ENCODE measurements at regions not wholly inside any gene's neighbourhood (a gene's known extent, or its start where the extent isn't known, plus 50 kb on each side); places are given as distances from the start of the nearest gene placed in this dataset.
"Not testable (repeated sequence)": the region's sequence is repeated elsewhere in the genome, so short reads cannot be mapped to it uniquely, and the experiment has no call there.

DNA sequence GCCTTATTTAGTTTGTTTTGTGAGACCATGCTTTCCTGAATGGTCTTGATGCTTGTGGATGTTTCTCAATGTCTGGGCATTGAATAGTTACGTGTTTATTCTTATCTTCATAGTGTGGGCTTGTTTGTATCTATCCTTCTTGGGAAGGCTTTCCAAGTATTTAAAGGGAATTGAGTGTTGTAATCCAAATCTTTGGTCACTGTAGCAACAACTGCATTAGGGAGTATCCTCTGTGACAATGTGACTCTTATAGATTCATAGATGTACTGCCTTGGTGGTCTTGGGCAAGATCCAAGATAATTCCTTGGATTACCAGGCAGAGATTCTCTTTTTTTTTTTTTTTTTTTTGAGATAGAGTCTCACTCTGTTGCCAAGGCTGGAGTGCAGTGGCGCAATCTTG is 598.4 kb downstream of the CBLN4 start:
- no peak for DNase-seq

DNA sequence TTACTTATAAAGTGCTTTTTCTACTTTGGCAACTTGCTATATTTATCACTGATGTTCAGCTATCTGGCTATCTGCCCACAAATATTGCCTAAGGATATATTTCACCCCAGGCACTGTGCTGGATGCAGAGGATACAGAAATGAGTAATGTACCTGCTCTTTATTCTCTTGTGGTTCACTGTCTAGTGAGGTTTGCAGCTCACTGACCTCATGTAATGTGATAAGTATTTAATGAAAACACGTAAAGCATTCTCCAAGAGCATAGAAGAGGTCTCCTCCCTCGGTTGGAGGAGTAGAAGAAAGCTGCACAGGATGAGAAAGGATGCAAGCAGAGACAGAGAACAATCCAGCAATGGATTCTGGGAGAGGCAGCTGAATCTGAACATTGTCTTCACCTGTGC is 610.7 kb downstream of the CBLN4 start:
- no peak for DNase-seq

DNA sequence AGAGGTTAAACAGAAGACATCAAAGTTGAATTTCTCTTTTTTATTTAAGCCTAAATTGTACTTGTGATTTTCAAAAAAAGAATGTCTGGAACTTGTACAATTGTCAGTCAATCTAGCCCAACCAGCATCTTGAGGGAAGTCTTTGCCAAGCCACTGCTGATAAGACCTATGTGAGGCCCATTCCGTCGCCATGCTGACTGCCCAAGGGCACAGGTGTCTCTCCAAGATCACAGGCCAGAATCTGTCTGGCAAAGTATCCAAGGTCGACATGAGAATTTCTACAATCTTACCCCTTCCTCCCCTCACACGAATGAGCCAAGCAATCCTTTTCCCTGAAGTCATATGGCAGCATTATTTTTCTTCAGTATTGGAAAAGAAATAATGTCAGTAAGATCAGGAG is 614.5 kb downstream of the CBLN4 start:
- DNase-seq, result no peak

DNA sequence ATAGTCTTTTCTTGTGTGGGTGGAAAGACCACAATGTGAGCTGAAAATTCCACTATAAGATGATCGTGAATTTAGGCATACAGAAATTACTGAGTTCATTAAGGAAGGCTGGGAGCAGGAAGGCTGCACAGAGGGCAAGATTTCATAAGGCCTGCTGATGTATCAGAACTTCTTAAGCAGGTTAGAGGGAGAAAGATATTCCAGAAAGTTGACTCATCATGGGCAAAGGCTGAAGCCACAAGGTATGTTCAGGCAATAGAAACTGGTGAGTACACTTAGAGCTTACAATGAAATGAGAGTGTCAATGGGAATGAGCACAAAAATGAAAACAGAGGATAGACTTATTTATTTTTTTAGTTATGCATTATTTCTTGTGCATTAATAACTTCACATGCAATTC is 618.6 kb downstream of the CBLN4 start:
- DNase-seq, result no peak

DNA sequence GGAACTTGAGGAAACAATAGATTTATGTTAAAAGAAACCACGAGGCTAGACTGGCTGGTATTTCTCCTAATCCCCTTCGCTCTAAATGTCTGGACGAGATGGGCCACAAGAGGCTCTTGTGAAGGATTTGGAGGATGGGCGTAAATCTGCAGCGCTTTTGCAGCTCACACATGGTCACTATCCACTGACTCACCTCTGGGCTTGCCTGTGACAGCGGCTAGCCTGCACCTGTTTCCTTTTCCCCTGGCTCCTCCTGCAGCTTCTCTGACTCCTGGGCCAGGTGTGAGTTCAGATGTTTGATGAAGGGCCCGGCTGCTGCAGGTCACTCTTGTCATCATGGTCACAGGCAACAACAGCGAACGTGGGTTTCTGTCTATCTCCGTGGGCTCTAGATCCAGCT is 629.4 kb downstream of the CBLN4 start:
- no peak for DNase-seq

DNA sequence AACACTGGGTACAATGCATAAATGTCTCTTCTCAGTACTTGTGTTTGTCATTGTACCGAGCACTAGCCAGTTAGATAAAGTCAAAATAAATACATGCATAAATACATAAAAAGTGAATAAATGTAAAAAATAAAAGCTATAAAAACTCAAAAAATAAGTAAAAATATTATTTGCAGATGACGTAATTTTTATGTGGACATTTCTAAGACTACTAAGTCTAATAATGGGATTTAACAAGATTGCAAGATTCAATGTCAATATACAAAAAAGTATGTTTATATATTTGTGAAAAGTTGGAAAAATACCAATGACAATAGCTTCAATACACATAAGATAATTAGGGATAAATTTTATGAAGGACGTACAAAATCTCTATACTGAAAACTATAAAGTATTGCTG is 639.6 kb downstream of the CBLN4 start:
- no peak for DNase-seq

DNA sequence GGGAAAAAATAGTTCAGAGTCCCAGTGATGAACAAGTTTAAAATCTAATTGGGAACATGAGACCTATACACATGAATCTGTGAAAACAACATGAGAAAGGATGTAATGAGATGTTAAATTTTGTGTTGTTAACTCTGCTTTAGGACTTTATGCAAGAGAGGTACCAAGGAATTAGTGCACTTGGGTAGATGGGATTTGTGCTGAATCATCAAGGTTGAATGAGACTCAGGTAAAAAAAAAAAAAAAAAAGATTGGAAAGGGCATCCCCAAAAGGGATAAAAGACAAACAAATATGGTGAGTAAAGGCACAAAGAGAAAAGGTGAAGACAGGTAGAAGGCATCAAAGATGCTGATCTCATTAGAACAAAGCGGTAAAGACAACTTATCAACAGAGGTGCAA is 644.4 kb downstream of the CBLN4 start:
- no peak for DNase-seq

DNA sequence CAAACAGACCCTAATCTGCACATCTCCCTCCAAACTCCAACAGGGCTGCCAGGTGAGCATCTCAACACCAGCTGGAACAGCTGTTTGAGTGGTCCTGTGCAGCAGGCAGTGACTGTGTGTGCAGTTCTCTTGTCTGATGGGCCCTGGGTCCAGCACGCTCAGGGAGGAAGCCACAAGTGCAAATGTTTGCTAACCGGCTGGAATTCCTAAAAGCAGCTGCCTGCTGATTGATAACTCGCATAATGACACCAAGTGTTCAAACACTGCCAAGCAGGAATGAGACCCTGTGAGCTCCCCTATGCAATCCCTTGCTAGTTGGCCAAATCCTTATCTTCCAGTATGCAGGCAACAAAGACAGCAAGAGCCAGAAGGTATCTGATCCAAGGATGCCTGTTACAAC is 650.6 kb downstream of the CBLN4 start:
- DNase-seq, result no peak

DNA sequence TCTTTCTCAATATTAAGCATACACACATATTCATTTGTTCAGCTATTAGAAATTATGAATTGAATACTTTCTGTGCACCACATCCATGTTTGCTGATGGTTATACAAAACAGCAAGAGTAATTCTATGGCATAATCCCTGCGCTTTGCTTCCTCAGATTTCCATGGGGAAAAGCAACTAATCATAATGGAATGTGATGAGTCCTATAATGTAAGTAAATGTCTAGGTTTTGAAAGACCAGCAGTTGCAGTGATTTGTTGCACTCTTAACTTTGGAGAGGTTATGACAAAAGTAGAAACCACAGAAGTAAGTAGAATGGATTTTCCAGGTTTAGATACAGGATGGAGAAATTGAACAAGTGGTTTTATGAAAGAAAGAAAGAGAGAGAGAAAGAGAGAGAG is 652.1 kb downstream of the CBLN4 start:
- no peak for DNase-seq

DNA sequence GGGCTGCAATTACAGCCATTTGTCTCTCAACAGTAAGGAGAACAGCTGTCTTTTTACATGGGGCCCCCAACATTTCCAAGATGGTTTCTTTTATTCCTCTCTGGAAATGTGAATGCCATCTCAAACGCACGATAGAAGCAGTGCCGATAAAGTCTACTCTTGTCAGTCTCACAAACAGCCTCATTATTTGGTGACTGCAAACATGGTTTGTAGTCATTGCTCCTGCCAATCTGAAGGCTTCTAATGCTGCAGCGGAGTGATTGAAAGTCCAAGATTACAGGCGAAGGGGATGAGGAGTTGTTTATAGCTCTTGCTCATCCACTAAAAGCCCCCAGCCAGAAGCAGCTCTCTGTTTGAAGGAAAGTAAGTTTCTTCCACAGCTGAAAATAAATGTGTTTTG is 657.1 kb downstream of the CBLN4 start:
- DNase-seq, result no peak

DNA sequence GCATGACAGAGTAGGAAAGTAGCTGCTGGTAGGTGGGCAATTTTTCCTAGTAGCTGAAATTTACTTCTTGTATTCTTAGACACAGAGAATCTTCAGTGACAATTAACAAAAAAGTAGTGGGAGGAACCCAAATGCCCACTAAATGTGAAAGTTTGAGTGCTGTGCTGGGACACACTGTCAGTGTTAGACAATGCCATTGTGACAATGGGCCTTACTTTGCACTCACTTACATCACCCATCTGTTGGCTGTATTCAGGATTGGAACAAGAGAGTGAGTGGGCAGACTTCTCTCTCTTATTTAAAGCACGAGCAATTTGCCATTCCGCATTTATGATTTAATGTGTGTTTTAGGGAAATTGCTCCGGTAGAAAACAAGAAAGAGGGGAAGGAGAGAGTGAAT is 662.5 kb downstream of the CBLN4 start:
- DNase-seq, result no peak

DNA sequence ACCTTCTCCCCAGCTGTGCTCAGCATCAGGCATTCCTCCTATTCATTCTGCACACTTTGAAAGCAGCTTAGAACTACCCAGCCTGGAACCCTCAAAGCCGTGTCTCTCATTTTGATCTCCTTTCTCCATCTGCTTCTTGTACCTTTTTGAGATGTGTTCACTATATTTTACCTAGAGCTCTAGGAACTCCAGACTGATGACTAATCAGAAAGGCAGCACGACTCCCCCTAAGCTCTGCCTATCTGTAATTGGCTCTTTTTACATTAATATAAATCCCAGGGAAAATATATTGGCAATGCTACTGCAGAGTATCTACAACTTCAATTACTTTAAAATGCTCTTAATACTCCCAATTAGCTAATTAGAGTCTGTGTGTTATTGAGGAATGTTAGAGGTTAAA is 671.5 kb downstream of the CBLN4 start:
- DNase-seq, result no peak

DNA sequence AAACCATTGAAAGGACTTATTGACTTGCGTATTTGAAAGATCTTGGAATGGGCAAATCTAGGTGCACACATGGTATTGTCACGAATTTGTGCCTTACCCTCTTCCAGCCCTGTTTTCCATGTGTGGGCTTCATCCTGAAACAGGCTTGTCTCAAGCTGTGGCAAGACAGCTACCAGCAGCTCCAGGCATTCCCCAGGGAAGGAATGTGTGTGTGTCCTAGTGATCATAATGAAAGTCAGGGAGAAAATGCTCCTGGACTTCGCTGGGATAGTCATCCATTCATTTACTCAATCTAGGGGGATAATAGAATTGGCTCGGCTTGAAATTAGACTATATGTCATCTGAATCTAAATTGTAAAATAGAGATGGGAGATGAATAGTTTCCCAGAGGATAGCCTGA is 676.2 kb downstream of the CBLN4 start:
- DNase-seq, result no peak

DNA sequence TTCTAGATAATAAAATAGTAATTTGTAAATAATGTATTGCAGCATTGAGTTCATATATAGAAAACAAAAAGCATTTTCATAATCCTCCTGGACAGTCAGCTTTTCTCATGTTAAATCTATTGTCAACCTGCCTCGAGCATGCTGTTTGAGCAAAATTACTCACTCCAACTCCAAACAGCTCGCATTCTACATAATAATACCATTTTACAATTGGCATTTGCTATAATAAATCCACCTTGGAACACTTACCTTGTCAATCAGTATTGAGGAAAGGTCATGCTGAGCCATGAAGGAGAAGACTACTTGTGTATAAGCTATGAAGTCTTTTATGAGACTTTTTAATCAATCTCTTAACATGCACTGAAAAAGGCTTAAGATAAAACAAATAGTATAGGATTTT is 682.6 kb downstream of the CBLN4 start:
- DNase-seq, result no peak

DNA sequence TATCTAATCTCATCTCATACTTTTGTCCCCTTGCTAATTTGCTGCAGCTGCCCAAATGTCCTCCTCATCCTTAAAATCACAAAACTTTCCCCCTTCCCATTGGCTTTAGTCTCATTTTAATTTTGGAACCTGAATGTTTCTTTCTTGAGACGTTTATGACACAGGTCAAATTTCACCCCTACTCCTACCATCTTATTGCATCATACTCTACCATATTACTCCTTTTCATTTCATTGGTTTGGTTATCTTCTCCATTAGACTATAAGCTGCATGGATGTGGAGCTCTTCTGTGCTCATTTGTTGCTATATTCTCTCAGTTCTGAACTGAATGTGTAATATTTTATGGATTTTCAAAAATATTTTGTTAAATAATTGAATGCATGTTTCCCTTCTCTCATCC is 688.6 kb downstream of the CBLN4 start:
- no peak for DNase-seq

DNA sequence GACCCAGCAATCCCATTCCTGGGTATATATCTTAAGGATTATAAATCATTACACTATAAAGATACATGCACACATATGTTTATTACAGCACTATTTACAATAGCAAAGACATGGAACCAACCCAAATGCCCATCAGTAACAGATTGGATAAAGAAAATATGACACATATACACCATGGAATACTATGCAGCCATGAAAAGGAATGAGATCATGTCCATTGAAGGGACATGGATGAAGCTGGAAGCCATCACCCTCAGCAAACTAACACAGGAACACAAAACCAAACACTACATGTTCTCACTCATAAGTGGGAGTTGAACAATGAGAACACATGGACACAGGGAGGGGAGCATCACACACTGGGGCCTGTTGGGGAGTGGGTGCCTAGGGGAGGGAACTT is 694.5 kb downstream of the CBLN4 start:
- not testable (repeated sequence) for DNase-seq

DNA sequence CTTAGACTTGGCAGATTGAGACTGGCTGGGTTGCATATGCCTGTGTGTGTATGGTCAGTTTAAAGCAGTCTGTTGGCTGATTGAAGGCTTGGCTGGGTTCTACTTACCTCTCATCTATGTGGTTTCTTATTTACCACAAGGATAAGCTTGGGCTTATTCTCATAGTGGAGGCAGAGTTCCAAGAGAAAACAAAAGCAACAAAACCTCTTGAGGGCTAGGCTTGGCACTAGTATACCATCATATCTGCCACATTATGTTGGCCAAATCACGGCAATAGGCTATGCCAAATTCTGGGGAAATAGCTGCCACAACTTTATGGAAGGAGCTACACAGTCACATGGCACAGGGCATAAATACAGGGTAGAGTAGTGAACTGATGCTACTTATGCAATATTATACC is 714.1 kb downstream of the CBLN4 start:
- no peak for DNase-seq

DNA sequence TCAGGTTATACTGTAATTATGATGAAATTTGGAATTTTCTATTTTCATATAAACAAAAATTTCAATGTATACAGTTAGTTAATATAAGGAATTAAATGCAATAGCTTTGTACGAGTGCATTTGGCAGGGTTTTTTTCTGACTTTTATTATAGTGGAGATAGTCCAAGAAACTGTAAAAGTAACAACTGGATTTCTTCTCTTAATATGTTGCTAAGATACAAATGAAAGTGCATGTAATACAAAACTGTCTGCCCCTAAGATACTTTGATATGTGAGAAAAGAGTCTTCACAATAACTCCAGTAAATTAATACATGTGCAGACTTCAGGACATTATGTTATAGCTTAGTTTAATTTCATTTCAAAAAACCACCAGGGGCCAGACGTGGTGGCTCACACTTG is 721.4 kb downstream of the CBLN4 start:
- DNase-seq, result no peak

DNA sequence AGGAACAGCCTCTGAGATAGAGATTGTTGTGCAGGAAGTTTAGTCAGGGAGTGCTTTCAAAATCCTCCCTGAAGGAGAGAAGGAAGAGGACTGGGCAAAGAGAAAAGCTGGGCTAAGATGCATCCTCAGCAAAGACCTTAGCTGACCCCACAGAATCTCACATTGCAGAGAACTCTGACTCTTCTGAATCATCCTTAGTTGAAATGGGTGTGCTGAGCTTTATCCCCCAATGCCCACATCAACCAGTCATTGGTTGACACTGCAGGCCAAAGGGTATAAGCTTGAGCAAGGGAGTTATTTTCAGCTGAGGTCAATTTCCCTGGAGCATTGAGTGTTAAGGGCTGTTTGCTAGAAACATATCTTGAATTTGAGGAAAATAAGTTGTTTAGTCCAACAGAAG is 732.2 kb downstream of the CBLN4 start:
- DNase-seq, result no peak

DNA sequence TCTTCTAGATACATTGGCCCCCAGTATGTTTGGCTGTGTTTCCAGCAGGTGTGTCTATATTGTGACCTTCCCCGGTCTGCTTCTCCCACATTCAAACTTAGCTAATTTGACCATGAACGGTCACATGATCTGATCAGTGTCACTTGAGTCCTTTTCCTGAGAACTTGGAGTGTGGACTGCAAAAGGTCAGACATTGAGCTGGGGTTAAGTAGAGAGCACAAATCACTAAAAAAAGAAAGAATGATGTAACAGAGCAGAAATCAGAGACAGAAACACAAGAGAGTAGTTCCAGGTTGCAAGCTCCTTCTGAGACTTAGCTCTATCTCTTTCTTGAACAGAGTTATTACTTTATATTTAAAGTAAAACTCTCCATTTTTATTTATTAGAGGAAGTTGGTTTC is 733.9 kb downstream of the CBLN4 start:
- DNase-seq, result no peak

DNA sequence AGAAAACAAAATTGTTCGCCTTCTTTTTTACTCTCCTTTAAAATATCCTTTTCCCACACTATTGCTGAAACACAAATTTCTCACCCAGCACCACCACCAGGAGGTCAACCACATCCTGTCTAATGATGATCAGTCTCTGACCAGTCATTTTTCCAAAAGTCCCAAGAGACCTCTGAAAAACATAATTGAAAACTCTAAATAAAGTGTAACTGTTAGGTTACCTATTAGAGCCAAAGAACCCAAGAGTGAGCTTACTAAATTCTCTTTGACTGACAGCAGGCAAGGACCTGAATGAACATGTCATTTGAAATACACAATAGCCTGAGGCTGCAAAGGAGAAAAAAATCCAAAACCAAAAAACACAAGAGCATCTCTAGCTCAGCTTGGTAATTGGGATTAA is 735.4 kb downstream of the CBLN4 start:
- no peak for DNase-seq

DNA sequence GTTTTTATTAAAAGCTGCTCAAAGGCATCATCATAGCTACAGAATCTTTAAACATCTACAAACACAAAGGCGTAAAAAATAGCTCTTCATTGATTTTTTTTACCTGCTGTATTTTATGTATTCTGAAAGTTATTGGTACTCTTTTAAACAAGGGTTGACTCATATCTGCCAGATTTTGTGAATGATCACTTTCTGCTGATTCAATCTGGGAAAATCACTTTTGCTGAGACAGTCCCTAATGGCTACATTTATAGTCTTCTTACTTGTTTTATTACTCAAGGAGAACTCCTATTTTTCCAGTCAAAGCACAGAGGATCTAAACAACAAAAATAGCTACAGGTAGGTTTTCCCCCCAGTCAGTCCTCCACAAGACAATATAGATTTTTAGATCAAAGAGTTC is 739.0 kb downstream of the CBLN4 start:
- no peak for DNase-seq

DNA sequence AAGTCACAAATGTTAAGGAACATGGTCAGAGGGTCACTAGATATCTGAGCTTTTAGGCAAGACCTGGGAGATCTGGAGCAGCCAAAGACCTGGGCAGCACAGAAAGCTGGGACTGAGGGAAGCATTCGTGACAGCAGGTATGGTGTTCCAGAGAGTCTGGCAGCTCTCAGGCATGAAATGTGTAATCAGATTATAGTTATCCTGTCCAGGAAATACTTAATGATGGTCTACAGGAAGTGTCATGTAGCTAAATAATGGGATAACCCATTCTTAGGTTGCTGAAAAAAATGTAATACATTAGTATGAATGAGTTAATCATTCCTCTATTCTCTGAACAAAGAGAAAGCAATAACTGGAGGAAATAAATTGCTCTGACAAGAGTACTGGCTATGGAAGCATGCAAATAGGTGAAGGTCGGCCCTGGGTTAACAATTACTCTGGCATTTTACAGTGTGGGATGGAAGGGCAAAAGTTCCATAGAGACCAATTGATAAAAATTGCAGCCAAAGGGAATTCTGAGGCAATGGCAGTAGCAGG is 740.5 kb downstream of the CBLN4 start:
- DNase-seq, result no peak

DNA sequence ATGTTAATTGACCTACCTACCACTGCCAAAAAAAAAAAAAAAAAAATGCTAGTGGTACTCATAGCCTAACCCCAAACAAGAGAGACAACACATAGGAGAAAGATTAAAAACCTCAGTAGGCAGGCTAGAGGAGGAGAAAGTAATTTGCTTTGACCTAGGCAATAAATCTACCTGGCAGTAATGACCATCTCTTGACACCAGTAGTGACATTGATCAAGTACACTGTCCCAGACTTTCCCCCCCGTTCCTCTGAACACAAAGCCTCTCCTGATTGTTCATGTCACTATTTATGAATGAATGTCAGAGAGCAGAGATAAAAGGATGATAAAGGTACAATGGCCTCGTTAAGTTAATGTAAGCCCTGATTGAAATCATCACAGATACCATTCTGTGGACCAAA is 746.8 kb downstream of the CBLN4 start:
- no peak for DNase-seq

DNA sequence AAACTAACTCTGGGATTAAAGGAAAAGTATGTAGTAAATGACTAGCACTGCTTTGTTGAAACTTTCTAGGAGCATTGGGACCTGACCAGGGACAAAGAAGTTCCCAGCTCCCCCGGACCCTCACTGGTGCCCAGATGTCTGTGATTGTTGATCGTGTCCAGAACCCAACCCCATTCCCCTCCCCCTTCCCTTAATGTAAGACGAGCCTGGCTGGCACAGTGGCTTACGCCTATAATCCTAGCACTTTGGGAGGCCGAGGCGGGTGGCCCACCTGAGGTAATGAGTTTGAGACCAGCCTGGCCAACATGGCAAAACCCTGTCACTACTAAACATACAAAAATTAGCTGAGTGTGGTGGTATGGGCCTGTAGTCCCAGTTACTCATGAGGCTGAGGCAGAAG is 750.3 kb downstream of the CBLN4 start:
- DNase-seq, result no peak

DNA sequence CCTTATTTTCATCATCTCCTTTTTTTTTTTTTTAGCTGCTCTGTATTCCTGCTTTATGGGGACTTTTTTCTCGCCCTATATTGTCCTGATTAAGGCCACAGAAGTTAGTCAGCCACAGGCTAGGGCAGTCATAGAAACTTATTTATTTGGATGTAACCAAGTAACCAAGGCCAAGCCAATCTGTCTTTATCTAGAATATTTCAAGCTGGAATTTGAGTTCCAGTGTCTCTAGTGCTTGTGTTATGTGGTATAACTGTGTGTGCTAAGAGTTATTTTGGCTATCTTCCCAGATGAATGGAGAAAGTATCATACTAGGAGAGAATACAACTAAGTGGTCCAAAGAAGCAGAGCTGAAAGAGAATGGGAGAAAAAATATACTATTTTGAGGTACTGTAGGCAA is 751.5 kb downstream of the CBLN4 start:
- no peak for DNase-seq

All from occipital lobe (tissue), 1 donor.